NCI-H1105 treated with DMSO at 0.1 percent for 48 hours (cell line): ENCODE measurements at regions not wholly inside any gene's neighbourhood (a gene's known extent, or its start where the extent isn't known, plus 50 kb on each side); places are given as distances from the start of the nearest gene placed in this dataset.

ENCODE experiments used
- DNase-seq: peaks from one replicate; lab custom pipeline; 2025; lab: John Stamatoyannopoulos, UW

DNA sequence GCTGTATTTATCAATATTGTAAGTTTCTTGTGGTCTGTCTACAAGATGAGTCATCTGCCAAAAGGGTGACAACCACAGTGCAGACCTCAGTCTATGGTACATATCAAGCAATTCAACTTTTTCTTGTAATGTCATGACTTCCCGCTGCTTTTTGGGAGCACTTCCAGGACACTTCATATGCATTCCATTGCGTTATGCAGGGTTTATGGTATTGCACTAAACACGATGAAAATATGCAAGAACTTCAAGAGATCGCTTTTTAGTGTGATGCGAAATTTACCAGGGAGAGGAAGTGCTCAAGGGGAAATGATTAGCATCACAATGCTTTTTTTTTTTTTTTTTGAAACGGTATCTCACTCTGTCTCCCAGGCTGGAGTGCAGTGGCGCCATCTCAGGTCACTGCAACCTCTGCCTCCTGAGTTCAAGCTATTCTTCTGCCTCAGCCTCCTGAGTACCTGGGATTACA is 166.5 kb downstream of the TFAP2A start:
- DNase-seq = no peak

- DNase-seq = no peak
Observed at GRCh38 chr6:10237298-10238038, 177.4 kb downstream of the TFAP2A start.

DNA sequence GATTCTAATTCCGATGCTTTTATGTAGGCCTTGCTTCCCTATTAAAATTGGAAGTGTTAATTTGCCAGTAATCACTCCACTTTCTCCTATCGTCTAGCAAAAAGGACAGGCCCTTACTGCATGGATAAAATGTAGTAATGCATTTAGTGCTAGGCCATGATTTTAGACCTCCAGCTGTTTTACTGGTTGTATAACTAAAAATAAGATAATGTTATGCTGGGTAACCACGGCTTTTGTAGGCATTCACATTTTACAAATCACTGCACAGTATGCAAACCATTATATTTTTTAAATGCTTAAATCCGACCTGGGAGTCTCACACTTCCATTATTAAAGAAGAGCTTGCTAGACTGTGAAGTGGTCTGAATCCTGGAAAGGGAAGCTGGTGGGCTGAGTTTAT is 179.5 kb downstream of the TFAP2A start:
- DNase-seq = no peak

GRCh38 chr6:10230531-10230930 is 184.3 kb downstream of the TFAP2A start:
- no peak for DNase-seq

DNA sequence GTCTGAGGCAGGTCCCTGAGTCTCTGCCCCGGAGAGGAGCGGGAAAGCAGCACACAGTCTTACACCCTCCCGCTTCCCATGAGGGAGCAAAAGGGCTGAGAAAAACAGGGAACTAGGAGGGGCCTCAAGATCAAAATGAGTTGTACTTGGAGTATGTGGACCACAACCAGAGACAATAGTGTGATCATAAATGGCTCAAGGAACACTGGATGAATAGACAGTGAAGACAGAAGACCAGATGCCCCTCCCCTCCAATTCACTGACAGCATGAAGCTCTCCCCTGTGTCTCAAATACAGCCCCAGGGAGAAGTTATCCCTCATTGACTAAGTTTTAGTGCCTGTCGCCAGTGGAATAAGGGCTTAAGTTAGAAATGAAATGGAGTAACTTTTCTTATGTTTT is 191.0 kb downstream of the TFAP2A start:
- no peak for DNase-seq

DNA sequence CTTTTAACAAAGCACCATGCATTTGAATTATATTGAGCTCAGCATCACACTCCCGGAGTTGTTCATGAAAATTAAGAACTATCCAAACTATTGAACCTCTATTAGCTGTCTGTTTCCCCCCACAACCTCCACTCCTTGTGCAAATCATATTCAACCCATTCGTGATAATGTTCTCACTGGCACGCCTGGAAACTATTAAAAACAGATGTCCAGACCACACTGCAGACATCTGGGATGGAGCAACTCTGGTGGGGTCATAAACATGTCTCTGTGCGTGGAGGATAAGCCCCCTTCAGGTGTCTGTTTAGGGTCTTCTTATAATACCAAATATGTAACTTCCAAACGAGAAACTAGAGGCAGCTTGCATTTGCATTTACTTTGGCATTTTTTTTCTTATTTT is 193.7 kb downstream of the TFAP2A start:
- DNase-seq = no peak

DNA sequence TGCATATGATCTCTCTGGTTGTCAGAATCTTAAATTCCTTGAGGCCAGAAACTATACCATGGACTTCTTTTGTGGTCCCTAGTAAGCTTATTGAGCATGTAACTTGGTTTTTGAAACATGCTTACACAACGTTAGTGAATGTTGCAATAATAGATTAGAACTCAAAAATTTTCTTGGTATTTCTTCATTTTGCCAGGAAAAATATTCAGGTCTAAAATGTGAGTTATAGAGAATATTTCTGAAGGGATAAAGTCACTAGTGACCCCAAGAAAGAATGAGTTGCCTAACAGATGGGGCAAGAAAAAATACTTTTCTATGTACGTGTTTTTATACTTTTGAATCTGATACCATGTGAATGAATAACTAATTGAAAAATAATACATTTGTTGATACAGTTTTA is 195.4 kb downstream of the TFAP2A start:
- no peak for DNase-seq

GRCh38 chr6:10217111-10217510 is 197.8 kb downstream of the TFAP2A start:
- DNase-seq = no peak

GRCh38 chr6:10215326-10216110 is 199.4 kb downstream of the TFAP2A start:
- no peak for DNase-seq

DNA sequence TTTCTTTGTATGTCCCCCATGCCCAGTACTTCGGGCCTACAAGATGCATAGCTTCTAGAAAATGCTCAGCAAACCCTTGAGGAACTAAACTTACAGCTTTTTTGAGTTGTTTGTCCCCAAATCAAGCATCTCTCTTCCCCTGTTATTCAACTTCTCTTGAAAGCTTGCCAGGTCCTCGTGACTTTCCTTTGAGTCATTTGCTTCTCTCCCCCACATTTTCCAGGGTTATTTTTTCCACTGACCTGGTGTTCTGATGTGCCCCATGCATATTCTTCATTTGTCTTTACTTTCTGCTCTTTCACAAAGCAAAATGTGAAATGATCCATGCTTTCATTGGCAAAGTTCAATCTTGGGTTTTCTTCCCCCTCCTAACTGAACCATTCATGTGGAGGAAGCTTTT is 204.8 kb downstream of the TFAP2A start:
- no peak for DNase-seq

GRCh38 chr6:10205892-10206291 is 209.0 kb downstream of the TFAP2A start:
- no peak for DNase-seq

GRCh38 chr6:10205120-10205519 is 209.8 kb downstream of the TFAP2A start:
- DNase-seq = no peak

DNA sequence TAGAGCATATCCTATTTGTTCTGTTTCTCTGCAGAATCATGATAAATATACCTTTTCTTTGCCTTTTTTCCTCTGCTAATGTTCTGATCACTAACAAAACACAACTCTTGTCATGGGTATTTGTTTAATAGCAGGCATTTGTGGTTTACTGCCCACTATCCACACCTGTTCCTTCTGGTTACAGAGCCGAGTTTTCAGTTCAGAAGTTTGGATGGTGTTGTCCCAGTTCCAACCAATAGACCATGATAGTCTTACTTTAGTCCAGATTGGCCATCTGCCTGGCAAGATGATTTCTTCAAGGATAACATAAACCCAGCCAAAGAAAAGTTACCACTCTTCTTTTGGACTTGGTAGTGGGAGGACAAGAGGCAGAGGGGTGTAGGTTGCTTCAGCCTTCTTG is 211.2 kb downstream of the TFAP2A start:
- DNase-seq = no peak

DNA sequence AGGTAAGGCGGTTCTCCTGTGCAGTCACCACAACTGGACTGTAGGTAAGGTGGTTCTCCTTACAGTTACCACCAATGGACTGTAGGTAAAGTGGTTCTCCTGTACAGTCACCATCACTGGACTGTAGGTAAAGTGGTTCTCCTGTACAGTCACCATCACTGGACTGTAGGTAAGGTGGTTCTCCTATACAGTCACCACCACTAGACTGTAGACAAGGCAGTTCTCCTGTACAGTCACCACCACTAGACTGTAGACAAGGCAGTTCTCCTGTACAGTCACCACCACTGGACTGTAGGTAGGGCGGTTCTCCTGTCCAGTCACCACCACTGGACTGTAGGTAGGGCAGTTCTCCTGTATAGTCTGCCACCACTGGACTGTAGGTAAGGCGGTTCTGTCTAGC is 212.3 kb downstream of the TFAP2A start:
- no peak for DNase-seq

GRCh38 chr6:10201606-10202510 is 213.0 kb downstream of the TFAP2A start:
- DNase-seq = no peak

DNA sequence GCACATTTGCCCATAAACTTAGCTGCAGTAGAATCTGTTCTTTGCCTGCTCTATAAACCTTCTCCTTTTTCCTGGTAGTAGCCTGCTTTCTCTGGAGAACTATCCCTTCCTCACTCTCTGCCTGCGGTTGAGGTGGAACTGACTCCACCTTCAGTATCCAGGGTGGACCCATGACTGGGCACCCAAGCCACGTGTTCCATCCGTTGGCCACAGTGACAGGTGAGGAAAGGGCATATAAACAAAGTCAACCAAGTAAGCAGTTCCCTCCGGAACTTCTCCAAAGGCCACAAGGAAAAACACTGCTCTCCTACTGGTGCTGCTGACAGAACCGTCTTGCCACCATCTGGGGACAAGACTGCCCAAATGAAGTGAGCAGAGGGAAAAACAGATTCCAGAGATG is 218.8 kb downstream of the TFAP2A start:
- DNase-seq = no peak

- peak; percentile 27 for DNase-seq
Observed at GRCh38 chr6:10194816-10195672, 219.8 kb downstream of the TFAP2A start.

- no peak for DNase-seq
Observed at GRCh38 chr6:10193321-10193720, 221.6 kb downstream of the TFAP2A start.

GRCh38 chr6:10190042-10190441 is 224.8 kb downstream of the TFAP2A start:
- no peak for DNase-seq

DNA sequence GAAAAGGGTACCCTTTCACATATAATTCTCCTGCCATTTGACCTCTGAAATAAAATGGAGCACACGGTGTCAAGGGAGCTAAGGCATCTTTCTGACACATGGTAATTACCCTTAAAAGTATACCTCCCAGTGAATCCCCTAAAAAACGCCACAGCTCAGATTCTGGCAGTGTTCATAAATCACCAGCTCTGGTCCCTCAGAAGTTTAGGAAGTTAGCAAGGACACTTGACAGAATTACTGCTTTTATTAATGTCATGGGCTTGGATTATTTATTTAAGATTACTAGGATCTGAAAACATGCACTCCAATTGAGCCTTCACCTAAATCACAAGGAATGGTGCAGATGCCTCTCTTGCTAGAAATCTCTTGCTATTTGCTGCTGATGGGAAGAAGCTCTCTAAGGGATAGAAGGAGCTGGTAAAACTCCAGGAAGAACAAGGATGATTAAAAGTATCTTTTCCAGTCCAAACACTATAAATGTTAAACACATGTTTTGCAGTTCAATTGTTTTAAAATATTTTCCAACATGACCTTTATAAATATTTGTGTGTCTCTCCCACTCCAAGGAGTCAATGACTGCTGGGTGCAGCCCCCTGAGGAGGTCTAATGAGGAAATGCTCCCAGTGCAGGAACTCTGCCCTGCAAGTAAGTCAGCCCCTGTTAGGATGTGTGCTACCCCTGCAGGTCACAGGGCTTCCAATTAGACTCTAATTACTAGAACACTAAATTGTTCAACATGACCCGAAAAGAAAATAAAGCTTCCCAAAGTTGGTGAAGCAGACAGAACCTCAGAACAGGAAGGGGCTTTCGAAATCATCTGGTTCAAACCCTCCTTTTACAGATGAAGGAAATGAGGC is 230.3 kb downstream of the TFAP2A start:
- no peak for DNase-seq
